Ishikawa (cell line): ENCODE measurements at regions not wholly inside any gene's neighbourhood (a gene's known extent, or its start where the extent isn't known, plus 50 kb on each side); places are given as distances from the start of the nearest gene placed in this dataset.

Experiments
- CEBPB ChIP-seq: IDR thresholded peaks from 2 replicates; pipeline ENCODE4 v1.6.1; 2012
- CREB1 ChIP-seq: IDR thresholded peaks from 2 replicates; pipeline ENCODE4 v1.6.1; 2012; ENCODE audit warnings: low read depth
- EGR1 ChIP-seq: IDR thresholded peaks from 2 replicates; pipeline ENCODE4 v1.6.1; 2012
- EP300 ChIP-seq: IDR thresholded peaks from 2 replicates; pipeline ENCODE4 v1.6.1; 2012; ENCODE audit warnings: borderline replicate concordance
- FOXM1 ChIP-seq: IDR thresholded peaks from 2 replicates; pipeline ENCODE4 v1.6.1; 2012; ENCODE audit warnings: low read depth, borderline replicate concordance
- MAX ChIP-seq: IDR thresholded peaks from 2 replicates; pipeline ENCODE4 v1.6.1; 2012
- NFIC ChIP-seq: IDR thresholded peaks from 2 replicates; pipeline ENCODE4 v1.6.1; 2012
- RAD21 ChIP-seq: IDR thresholded peaks from 2 replicates; pipeline ENCODE4 v1.6.1; 2012; ENCODE audit warnings: low read depth
- REST ChIP-seq: IDR thresholded peaks from 2 replicates; pipeline ENCODE4 v1.6.1; 2012; ENCODE audit warnings: low read depth, mild to moderate bottlenecking
- TAF1 ChIP-seq: IDR thresholded peaks from 2 replicates; pipeline ENCODE4 v1.6.1; 2012; ENCODE audit warnings: low read depth, mild to moderate bottlenecking
- TCF12 ChIP-seq: IDR thresholded peaks from 2 replicates; pipeline ENCODE4 v1.6.1; 2012; ENCODE audit warnings: low read depth
- TEAD4 ChIP-seq: IDR thresholded peaks from 2 replicates; pipeline ENCODE4 v1.6.1; 2012
- USF1 ChIP-seq: IDR thresholded peaks from 2 replicates; pipeline ENCODE4 v1.6.1; 2012
- YY1 ChIP-seq: IDR thresholded peaks from 2 replicates; pipeline ENCODE4 v1.6.1; 2012; ENCODE audit warnings: low read depth
- ZBTB7A ChIP-seq: IDR thresholded peaks from 2 replicates; pipeline ENCODE4 v1.6.1; 2012; ENCODE audit warnings: low read depth

GRCh38 chr7:92955081-92955480, 118.7 kb upstream of the CDK6 start:
- TF ChIP-seq REST (no peak), FOXM1 (no peak), TEAD4 (no peak), USF1 (no peak), YY1 (no peak), EP300 (no peak), RAD21 (no peak), CEBPB (no peak), ZBTB7A (no peak), MAX (no peak), TAF1 (no peak), TCF12 (no peak)

- no peak for TF ChIP-seq MAX
- no peak for TF ChIP-seq ZBTB7A
- no peak for TF ChIP-seq YY1
- TF ChIP-seq EP300 = no peak
- no peak for TF ChIP-seq TEAD4
- TF ChIP-seq TCF12 = no peak
- TF ChIP-seq REST = no peak
- TF ChIP-seq NFIC = no peak
- no peak for TF ChIP-seq RAD21
- no peak for TF ChIP-seq CEBPB
- no peak for TF ChIP-seq EGR1
- no peak for TF ChIP-seq USF1
- no peak for TF ChIP-seq CREB1
- no peak for TF ChIP-seq FOXM1
- no peak for TF ChIP-seq TAF1
These were observed 117.3 kb upstream of the CDK6 start for GRCh38 chr7:92953657-92954056.

GRCh38 chr7:92949748-92950147, 113.4 kb upstream of the CDK6 start:
- TF ChIP-seq MAX (no peak), CREB1 (no peak), NFIC (no peak), EP300 (no peak), REST (no peak), ZBTB7A (no peak), EGR1 (no peak), CEBPB (no peak), USF1 (no peak), TEAD4 (no peak), TCF12 (no peak), TAF1 (no peak), YY1 (no peak), RAD21 (no peak), FOXM1 (no peak)

GRCh38 chr7:92945840-92946239, 109.5 kb upstream of the CDK6 start:
- TF ChIP-seq TCF12 = no peak
- no peak for TF ChIP-seq CREB1
- no peak for TF ChIP-seq NFIC
- no peak for TF ChIP-seq ZBTB7A
- TF ChIP-seq EP300 = no peak
- TF ChIP-seq RAD21 = no peak
- TF ChIP-seq YY1 = no peak
- TF ChIP-seq TEAD4 = no peak
- TF ChIP-seq FOXM1 = no peak
- TF ChIP-seq TAF1 = no peak
- no peak for TF ChIP-seq EGR1
- no peak for TF ChIP-seq MAX
- no peak for TF ChIP-seq REST
- no peak for TF ChIP-seq CEBPB
- TF ChIP-seq USF1 = no peak
